ENCODE measurements at regions not wholly inside any gene's neighbourhood (a gene's known extent, or its start where the extent isn't known, plus 50 kb on each side); places are given as distances from the start of the nearest gene placed in this dataset.
"Not testable (repeated sequence)": the region's sequence is repeated elsewhere in the genome, so short reads cannot be mapped to it uniquely, and the experiment has no call there.

DNA sequence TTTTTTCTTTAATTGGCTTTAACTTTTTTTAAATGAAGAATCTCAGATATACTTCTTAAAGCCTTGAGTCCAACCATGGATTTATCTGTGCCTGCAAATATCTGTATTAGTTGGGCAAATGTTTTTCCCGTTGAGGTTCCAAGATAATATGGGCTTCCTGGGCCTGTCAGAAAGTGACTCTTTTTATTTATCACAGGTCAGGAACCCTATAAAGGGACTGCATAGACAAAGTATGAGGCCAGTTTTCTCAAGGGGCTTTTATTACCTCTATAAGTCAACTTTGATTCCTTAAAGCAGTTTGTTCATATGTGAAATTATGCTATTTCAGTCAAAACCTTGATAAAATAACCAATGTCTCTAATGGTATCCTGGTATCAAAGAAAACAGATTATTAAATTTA, 80.2 kb upstream of the BMP2K start:
- in situ Hi-C loops (cut with HindIII; ENCODE audit: low pct_unique_long_range_greater_than_20kb, low sequenced_read_pairs), result no loop called here
- DNase-seq (ENCODE audit: low read depth in 1 of 2, low spot score in 1 of 2), result no peak
- TF ChIP-seq JUND (IDR thresholded peaks at IDR 0.05; ENCODE audit: low read depth), result no peak

DNA sequence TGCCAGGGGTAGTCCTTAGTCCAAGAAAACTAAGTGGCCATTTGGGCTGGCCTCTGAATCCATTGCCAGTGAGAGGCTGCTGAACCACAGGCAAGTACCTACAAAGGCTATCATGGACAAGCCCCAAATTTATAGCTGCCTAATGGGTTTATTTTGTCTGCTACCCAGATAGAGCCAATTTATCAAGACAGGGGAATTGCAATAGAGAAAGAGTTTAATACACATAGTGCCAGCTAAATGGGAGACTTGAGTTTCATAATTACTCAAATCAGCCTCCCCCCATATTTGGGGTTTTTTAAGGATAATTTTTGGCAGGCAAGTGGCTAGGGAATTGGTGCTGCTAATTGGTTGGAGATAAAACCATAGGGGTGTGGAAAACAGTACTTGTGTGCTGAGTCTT, 73.1 kb upstream of the BMP2K start:
- TF ChIP-seq JUND (IDR thresholded peaks at IDR 0.05; ENCODE audit: low read depth), result no peak
- DNase-seq (ENCODE audit: low read depth in 1 of 2, low spot score in 1 of 2), result no peak
- in situ Hi-C loops (cut with HindIII; ENCODE audit: low pct_unique_long_range_greater_than_20kb, low sequenced_read_pairs), result no loop called here

DNA sequence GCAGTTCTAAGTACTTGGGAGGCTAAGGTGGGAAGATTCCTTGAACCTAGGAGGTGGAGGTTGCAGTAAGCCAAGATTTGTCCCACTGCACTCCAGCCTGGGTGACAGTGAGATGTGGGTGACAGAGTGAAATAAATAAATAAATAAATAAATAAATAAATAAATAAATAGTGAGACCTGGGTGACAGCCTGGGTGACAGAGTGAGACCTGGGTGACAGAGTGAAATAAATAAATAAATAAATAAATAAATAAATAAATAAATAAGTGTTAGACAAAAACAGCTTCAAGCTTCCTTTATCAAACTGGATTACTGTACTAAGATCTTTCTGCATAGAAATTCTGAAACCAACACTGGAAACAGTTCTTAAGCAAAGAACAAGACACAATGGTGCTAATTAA, 71.8 kb upstream of the BMP2K start:
- in situ Hi-C loops (cut with HindIII; ENCODE audit: low pct_unique_long_range_greater_than_20kb, low sequenced_read_pairs), result no loop called here
- DNase-seq (ENCODE audit: low read depth in 1 of 2, low spot score in 1 of 2), result no peak
- TF ChIP-seq JUND (IDR thresholded peaks at IDR 0.05; ENCODE audit: low read depth), result no peak

DNA sequence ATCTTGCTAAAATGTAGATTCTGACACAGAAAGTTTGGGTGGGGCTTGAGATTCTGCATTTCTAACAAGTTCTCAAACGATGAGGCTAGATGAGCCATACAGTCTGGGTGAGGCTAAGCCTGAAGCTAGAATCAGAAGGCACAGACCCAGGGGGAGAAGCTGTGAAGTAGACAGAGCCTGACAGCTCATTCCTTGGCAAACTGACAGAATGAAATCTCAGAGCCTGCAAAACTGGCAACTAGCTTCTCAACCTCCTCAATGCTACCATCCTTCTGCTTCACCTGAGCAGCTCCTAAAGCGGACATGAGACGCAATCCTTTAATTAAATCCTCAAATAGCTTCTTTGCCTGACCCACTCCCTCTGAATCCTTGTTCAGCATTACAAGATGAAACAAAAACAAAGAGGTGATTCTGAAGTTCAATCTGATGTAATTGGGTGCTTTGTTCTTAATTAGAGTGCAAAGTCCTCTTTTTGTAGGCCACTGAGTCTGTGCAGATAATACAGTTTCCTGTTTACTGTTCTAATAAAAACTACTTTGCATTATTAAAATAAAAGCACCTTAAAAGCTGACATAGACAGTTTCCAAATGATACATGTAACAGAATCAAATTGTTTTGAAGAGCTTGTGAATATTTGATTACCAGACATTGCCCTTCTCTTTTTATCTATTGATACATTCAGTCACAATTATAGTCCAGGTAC, 71.0 kb upstream of the BMP2K start:
- in situ Hi-C loops (cut with HindIII; ENCODE audit: low pct_unique_long_range_greater_than_20kb, low sequenced_read_pairs), result no loop called here
- no peak for DNase-seq (ENCODE audit: low read depth in 1 of 2, low spot score in 1 of 2)
- no peak for TF ChIP-seq JUND (IDR thresholded peaks at IDR 0.05; ENCODE audit: low read depth)

DNA sequence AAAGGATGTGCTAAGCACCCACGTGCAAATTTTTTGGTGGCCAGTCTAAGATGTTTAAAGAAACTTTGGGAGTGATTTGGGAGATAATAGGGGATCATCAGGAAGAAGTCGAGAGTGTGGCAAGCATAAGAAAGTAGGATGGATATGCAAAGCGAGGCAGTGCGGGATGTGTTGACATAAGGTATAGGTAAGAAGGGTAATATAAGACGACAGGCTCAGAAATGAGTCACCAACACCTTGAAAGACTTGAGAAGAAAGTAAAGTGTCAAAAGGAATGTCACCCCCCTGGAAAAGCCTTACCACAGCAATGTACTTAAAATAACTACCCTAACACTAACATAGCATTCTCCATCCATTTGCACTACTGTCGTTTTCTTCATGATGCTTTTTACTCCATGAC, 69.8 kb upstream of the BMP2K start:
- no peak for TF ChIP-seq JUND (IDR thresholded peaks at IDR 0.05; ENCODE audit: low read depth)
- DNase-seq (ENCODE audit: low read depth in 1 of 2, low spot score in 1 of 2), result no peak
- in situ Hi-C loops (cut with HindIII; ENCODE audit: low pct_unique_long_range_greater_than_20kb, low sequenced_read_pairs), result no loop called here

DNA sequence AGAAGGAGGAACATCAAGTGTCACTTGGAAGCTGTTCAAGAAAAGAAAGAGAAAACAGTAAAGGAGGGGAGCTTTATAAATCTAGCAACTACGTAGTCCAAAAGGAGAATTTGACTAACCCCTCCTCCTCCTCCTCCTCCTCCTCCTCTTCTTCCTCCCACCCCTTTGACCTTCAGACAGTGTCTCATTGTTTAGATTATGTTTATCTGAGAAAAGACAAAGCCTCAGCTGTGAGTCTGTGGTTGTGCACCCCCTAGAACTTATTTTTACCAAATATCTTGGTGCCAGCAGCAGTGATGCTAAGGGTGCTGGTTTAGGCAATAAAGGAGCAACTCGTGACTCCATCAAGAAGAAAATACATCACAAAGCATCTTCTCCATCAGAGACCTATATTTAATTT, 68.9 kb upstream of the BMP2K start:
- no peak for DNase-seq (ENCODE audit: low read depth in 1 of 2, low spot score in 1 of 2)
- no peak for TF ChIP-seq JUND (IDR thresholded peaks at IDR 0.05; ENCODE audit: low read depth)
- in situ Hi-C loops (cut with HindIII; ENCODE audit: low pct_unique_long_range_greater_than_20kb, low sequenced_read_pairs), result no loop called here

DNA sequence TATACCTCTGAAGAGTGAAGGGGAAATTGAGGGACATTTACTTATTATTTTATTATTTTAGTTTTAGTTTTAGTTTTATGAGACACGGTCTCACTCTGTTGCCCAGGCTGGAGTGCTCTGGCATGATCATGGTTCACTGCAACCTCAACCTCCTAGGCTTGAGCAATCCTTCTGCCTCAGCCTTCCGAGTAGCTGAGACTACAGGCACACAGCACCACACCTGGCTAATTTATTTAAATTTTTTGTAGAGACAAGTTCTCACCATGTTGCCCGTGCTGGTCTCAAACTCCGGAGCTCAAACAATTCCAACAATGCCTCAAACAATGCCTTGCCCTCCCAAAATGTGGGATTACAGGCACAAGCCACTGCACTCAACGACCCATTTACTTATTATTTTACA, 68.4 kb upstream of the BMP2K start:
- TF ChIP-seq JUND (IDR thresholded peaks at IDR 0.05; ENCODE audit: low read depth), result no peak
- in situ Hi-C loops (cut with HindIII; ENCODE audit: low pct_unique_long_range_greater_than_20kb, low sequenced_read_pairs), result no loop called here
- no peak for DNase-seq (ENCODE audit: low read depth in 1 of 2, low spot score in 1 of 2)

DNA sequence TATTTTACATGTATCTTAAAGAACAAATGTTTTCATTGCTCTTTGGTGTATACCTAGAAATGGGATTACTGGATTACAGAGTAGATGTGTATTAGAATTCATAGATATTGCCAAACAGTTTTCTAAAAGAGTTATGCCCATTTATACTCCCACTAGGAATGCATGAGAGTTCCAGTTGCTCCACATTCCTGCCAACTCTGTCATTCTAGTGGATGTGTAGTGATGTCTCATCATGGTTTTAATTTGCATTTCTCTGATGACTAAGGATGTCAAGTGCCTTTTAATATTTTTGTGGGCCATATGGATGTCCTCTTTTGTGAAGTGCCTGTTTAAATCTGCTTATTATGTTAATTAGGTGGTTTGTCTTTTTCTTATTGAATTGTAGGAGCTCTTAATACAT, 65.6 kb upstream of the BMP2K start:
- TF ChIP-seq JUND (IDR thresholded peaks at IDR 0.05; ENCODE audit: low read depth), result no peak
- DNase-seq (ENCODE audit: low read depth in 1 of 2, low spot score in 1 of 2), result peak in 1 of 2 experiments; percentile 20
- in situ Hi-C loops (cut with HindIII; ENCODE audit: low pct_unique_long_range_greater_than_20kb, low sequenced_read_pairs), result no loop called here

DNA sequence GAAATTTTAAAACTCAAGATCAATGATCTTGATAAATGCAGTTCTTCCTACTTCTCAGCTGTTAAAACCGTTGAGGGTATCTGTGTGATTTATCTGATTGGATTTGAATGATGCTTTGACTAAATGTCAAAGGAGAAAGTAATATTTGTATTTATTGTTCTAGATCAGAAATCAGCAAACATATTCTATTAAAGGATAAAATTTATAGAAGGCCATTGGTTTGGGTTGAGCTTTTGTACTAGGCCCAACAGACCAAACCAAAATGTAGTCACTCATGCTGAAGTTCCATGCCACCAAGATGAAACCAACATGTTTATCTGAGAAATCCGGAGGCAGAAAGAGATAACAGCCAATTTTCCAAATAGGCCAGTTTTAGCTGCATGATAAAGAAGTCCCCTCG, 64.5 kb upstream of the BMP2K start:
- DNase-seq (ENCODE audit: low read depth in 1 of 2, low spot score in 1 of 2), result no peak
- in situ Hi-C loops (cut with HindIII; ENCODE audit: low pct_unique_long_range_greater_than_20kb, low sequenced_read_pairs), result no loop called here
- TF ChIP-seq JUND (IDR thresholded peaks at IDR 0.05; ENCODE audit: low read depth), result no peak

DNA sequence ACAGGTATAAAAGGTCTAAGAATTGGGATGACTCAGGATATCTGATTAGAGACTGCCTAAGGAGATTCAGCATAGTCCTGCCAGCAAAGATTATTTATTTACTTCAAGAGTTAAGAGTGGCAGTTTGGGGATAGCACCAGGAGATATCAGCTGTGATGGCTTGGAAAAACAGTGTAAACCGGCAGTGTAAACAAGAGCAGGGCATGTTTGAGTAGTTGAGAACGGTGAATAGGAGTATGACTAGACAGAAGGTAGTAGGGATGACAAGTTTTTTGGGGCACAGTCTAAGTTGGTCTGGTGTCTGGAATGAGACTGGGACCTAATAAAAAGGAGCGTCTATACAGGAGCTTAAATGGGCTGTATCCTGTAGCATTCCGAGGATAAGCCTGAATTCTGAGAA, 61.6 kb upstream of the BMP2K start:
- in situ Hi-C loops (cut with HindIII; ENCODE audit: low pct_unique_long_range_greater_than_20kb, low sequenced_read_pairs); DNase-seq (ENCODE audit: low read depth in 1 of 2, low spot score in 1 of 2): not testable (repeated sequence)

DNA sequence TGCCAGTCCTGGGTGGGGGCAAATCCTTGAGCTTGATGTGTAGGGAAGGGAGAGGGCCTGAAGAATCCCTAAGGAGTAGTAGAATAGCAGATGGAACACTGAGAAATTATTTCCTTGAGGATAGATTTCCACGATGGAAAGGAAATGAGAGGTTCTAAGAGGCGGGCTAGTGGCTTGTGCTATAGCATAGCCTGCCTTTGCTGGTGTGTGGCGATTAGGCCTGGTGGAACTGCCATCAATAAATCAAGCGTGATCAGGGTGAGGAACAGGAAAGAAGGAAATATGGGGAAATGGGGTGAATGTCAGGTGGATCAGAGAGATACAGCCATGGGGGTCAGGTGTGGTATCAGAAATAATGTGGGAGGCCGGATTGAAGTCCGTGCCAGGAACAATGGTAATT, 60.8 kb upstream of the BMP2K start:
- DNase-seq (ENCODE audit: low read depth in 1 of 2, low spot score in 1 of 2); in situ Hi-C loops (cut with HindIII; ENCODE audit: low pct_unique_long_range_greater_than_20kb, low sequenced_read_pairs): not testable (repeated sequence)

DNA sequence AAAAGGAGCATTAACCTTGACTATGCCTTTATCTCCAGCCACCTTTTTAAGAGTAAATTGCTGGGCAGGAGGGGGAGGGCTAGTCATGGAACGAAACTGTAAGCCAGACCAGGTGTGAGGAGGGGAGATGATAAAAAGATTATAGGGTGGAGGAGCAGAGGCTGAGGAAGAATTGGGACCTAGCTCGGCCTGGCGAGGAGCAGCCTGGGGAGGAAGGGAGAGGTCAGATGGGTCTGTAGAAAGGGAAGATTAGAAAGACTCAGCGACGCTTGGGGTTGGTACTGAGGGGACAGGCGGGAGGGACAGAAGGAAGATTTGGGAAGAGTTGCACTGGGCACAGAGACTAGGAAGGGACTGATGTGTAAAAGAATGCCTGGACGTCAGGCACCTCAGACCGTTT, 58.4 kb upstream of the BMP2K start:
- in situ Hi-C loops (cut with HindIII; ENCODE audit: low pct_unique_long_range_greater_than_20kb, low sequenced_read_pairs); DNase-seq (ENCODE audit: low read depth in 1 of 2, low spot score in 1 of 2): not testable (repeated sequence)

DNA sequence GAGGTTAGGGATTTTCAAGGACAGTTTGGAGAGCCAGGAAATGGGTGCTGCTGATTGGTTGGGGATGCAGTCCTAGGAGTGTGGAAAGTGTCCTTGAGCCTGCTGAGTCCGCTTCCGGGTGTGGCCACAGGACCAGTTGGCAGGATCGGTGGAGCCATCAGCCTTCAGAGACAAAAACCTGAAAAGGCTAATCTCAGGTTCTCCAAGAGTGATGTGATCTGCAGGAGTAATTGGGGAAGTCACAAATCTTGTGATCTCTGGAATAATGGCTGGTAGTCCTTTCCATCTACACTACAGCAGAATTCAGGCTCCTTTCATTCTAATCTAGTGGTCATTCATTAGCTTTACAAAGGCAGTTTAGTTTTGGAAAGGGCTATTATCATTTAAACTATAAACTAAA, 55.9 kb upstream of the BMP2K start:
- no peak for TF ChIP-seq JUND (IDR thresholded peaks at IDR 0.05; ENCODE audit: low read depth)
- DNase-seq (ENCODE audit: low read depth in 1 of 2, low spot score in 1 of 2), result no peak
- in situ Hi-C loops (cut with HindIII; ENCODE audit: low pct_unique_long_range_greater_than_20kb, low sequenced_read_pairs), result no loop called here

DNA sequence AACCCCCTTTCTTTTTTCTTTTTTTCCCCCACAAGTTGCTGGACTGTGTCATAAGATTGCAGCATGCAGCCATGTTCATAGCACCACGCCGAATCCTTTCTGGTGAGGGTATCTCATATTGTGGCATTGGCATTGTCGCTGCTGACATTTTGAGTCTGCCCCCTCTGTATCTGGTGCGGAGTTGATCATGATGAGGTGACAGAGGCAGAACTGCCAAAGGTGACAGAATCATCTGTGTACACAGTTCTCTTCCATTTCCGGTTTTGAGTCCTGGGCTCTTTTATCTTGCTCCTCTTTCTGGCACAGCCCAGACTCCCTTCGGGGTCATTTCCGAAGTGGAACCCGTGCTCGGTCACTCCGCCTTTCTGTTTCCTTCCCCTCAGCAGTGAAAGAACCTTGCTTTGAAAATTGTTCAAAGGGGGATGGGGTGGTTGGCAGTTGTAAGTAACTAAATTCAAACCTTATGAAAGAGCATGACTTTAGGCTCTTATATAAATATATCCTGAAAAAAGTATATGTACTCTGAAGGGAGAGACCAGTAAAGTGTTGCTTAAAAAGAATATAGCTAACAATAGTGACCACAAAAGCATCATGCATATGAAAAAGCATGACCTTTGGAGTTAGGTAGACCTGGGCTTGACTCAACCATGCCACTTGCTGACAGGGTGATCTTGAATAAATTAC, 55.0 kb upstream of the BMP2K start:
- in situ Hi-C loops (cut with HindIII; ENCODE audit: low pct_unique_long_range_greater_than_20kb, low sequenced_read_pairs), result no loop called here
- TF ChIP-seq JUND (IDR thresholded peaks at IDR 0.05; ENCODE audit: low read depth), result no peak
- DNase-seq (ENCODE audit: low read depth in 1 of 2, low spot score in 1 of 2), result no peak

Data from T47D (cell line).